SU-DHL-6 (cell line): ENCODE measurements at regions not wholly inside any gene's neighbourhood (a gene's known extent, or its start where the extent isn't known, plus 50 kb on each side); places are given as distances from the start of the nearest gene placed in this dataset.
"Not testable (repeated sequence)": the region's sequence is repeated elsewhere in the genome, so short reads cannot be mapped to it uniquely, and the experiment has no call there.

Source experiments
- H2AFZ ChIP-seq: fragments of 200-600 bp; sonication (generic); 2 replicates; pipeline ENCODE4 v1.6.1; 2014; ENCODE audit warnings: low read depth, mild to moderate bottlenecking, moderate library complexity, mixed read lengths, antibody characterized with exemption, low read length; ENCODE audit not compliant: severe bottlenecking
- H3F3A ChIP-seq: fragments of 200-600 bp; shearing (Covaris generic); 2 replicates; pipeline ENCODE4 v1.6.0; 2016; ENCODE audit warnings: antibody characterized with exemption, mild to moderate bottlenecking; ENCODE audit not compliant: insufficient read depth
- H3K27ac ChIP-seq: fragments of 200-600 bp; sonication (generic); 2 replicates; pipeline ENCODE4 v1.5.1; 2016; ENCODE audit warnings: low read depth, mild to moderate bottlenecking, low read length, moderate library complexity, mixed read lengths
- H3K27me3 ChIP-seq: fragments of 200-600 bp; sonication (generic), shearing (Covaris generic); 2 replicates; pipeline ENCODE4 v1.6.0; 2014; ENCODE audit warnings: mild to moderate bottlenecking, low read length
- H3K36me3 ChIP-seq: fragments of 200-600 bp; sonication (generic); 2 replicates; pipeline ENCODE4 v1.6.1; 2014; ENCODE audit warnings: mild to moderate bottlenecking, low read length, mixed read lengths
- H3K4me2 ChIP-seq: fragments of 300-600, 200-600 bp; shearing (Covaris generic), sonication (generic); 2 replicates; pipeline ENCODE4 v1.6.0; 2014; ENCODE audit warnings: low read length, low read depth, mild to moderate bottlenecking; ENCODE audit not compliant: poor library complexity, severe bottlenecking
- H3K4me3 ChIP-seq: fragments of 200-600 bp; sonication (generic); 2 replicates; pipeline ENCODE4 v1.5.1; 2014; ENCODE audit warnings: antibody characterized with exemption, low read length, mild to moderate bottlenecking, mixed read lengths; ENCODE audit not compliant: insufficient read depth, poor library complexity, severe bottlenecking
- H3K79me2 ChIP-seq: fragments of 200-600 bp; sonication (generic); 2 replicates; pipeline ENCODE4 v1.6.1; 2014; ENCODE audit warnings: mild to moderate bottlenecking, low read length, moderate library complexity; ENCODE audit not compliant: insufficient read depth
- H3K9ac ChIP-seq: fragments of 200-600 bp; sonication (generic); 2 replicates; pipeline ENCODE4 v1.7.0; 2014; ENCODE audit warnings: mild to moderate bottlenecking, low read length
- H3K9me2 ChIP-seq: fragments of 200-600 bp; sonication (generic); replicated peaks from 2 replicates; pipeline ENCODE4 v1.6.1; 2014; ENCODE audit warnings: low read length; ENCODE audit not compliant: insufficient read depth
- H3K9me3 ChIP-seq: fragments of 200-600 bp; sonication (generic); 2 replicates; pipeline ENCODE4 v1.6.1; 2014; ENCODE audit warnings: low read length, mixed read lengths; ENCODE audit not compliant: insufficient read depth
- H4K20me1 ChIP-seq: fragments of 200-600 bp; sonication (generic); 2 replicates; pipeline ENCODE4 v1.6.1; 2014; ENCODE audit warnings: low read depth, mild to moderate bottlenecking, antibody characterized with exemption, low read length, moderate library complexity, mixed read lengths
- CTCF ChIP-seq: fragments of 200-600 bp; sonication (generic); IDR thresholded peaks from one replicate; pipeline ENCODE4 v1.5.1; 2017; ENCODE audit warnings: antibody characterized with exemption, mild to moderate bottlenecking, low read length, moderate library complexity; ENCODE audit not compliant: insufficient read depth, poor library complexity, severe bottlenecking
- EZH2phosphoT487 ChIP-seq: fragments of 200-600 bp; sonication (generic), shearing (Covaris generic); conservative IDR thresholded peaks from 2 replicates; pipeline ENCODE4 v1.6.1; 2018; ENCODE audit warnings: mild to moderate bottlenecking, antibody characterized with exemption, low read length, moderate library complexity, mixed read lengths

DNA sequence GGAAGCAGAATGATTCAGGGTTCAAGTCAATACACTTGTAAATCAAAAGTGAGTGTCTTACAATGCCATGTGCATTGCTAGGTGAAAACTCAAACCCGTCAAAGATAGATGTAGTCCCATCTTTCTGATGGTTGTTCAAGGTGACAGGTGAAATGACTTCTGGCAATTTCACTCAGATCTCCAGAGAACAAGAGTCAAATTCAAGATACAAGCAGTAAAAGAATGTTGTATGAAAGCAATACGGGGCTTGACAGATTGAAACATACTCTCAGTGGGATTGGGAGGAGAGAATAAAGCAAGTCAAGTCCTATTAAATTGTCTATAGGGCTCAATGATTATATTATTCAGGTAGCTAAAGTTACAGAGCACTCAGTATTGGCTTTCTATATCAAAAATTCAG is 105.1 kb upstream of the ANXA10 start:
- Histone ChIP-seq H4K20me1 (no peaks in the 10 kb centered on the region), H3K27ac (no peak overlapping the region), H3K9me2 (no peaks in the 10 kb centered on the region), H3K4me2 (no peak overlapping the region), H2AFZ (no peak overlapping the region), H3K36me3 (no peaks in the 10 kb centered on the region), H3K9ac (no peak overlapping the region), H3K4me3 (no peak overlapping the region), H3K9me3 (no peaks in the 10 kb centered on the region), H3K27me3 (no peaks in the 10 kb centered on the region), H3F3A (no peaks in the 10 kb centered on the region), H3K79me2 (no peaks in the 10 kb centered on the region)
- TF ChIP-seq EZH2phosphoT487 (no peak), CTCF (no peak)

DNA sequence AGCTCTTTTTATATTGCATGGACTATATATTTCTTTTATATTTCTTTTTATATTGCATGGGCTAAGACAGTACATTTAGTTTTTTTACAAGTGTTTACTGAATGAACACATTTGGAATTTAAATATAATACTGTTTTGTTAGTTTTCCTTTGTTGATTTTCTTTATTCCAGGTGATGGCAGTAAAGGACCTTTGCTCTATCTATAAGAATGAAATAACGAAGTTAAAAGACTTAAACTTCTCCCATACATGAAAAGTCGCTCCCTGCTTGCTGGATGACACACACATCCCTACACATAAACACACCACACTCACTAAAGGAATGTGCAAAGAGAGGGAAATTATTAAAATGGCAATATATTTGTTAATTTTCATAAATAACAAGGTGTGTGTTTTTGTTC is 102.5 kb upstream of the ANXA10 start:
- Histone ChIP-seq H3K36me3 (no peaks in the 10 kb centered on the region), H3F3A (no peaks in the 10 kb centered on the region), H4K20me1 (no peaks in the 10 kb centered on the region), H3K79me2 (no peaks in the 10 kb centered on the region), H3K4me2 (no peak overlapping the region), H2AFZ (no peak overlapping the region), H3K27me3 (no peaks in the 10 kb centered on the region), H3K9ac (no peak overlapping the region), H3K9me2 (no peaks in the 10 kb centered on the region), H3K27ac (no peak overlapping the region), H3K9me3 (no peaks in the 10 kb centered on the region), H3K4me3 (no peak overlapping the region)
- TF ChIP-seq EZH2phosphoT487 (no peak), CTCF (no peak)

- H2AFZ ChIP-seq, H3K9ac ChIP-seq, H3K27ac ChIP-seq, H3K27me3 ChIP-seq, H4K20me1 ChIP-seq, H3K4me2 ChIP-seq, H3F3A ChIP-seq, H3K9me3 ChIP-seq, H3K9me2 ChIP-seq, H3K36me3 ChIP-seq, H3K79me2 ChIP-seq, H3K4me3 ChIP-seq: not testable (repeated sequence)
Measured at GRCh38 chr4:168008112-168008511, 84.2 kb upstream of the ANXA10 start.

DNA sequence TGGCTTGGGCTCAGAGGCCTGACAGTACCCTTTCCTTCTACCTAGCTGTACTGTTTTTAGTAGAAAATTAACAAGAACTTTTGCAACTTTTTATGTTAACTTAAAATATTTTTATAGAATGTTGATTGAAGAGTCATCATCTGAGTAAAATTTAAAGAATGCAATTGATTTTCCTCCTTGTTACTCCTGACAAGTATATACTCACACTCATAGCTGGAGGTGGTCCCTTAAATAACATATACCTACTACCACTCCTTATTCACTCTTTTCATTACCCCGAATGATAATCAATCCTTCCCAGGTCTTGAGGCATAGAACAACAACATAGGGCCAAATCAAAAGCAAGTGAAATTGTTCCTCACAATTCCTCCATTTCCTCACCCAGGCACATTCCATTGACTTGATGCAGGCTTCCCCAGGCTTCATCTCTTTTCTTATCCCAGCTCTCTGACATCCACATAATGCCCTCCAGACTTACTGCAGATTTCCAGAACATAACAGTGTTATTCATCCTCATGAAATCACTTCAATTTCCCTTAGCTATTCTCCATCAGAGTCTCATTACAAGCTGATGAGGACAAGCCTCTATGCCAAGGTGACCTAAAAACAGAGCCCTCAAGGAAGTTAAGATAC is 73.2 kb upstream of the ANXA10 start:
- no peak overlapping the region for H2AFZ ChIP-seq
- H3K27me3 ChIP-seq, result no peaks in the 10 kb centered on the region
- no peak overlapping the region for H3K27ac ChIP-seq
- no peaks in the 10 kb centered on the region for H4K20me1 ChIP-seq
- no peaks in the 10 kb centered on the region for H3F3A ChIP-seq
- no peak for TF ChIP-seq CTCF
- no peak for TF ChIP-seq EZH2phosphoT487
- H3K9me3 ChIP-seq, result peaks cover 5% of the 10 kb centered on the region; the same call in 1 of the 2 replicates
- no peaks in the 10 kb centered on the region for H3K9me2 ChIP-seq
- no peak overlapping the region for H3K9ac ChIP-seq
- H3K79me2 ChIP-seq, result no peaks in the 10 kb centered on the region
- H3K4me2 ChIP-seq, result no peak overlapping the region
- H3K4me3 ChIP-seq, result no peak overlapping the region
- no peaks in the 10 kb centered on the region for H3K36me3 ChIP-seq
